DMS114 treated with DMSO at 0.1 percent for 48 hours (cell line): ENCODE measurements at regions not wholly inside any gene's neighbourhood (a gene's known extent, or its start where the extent isn't known, plus 50 kb on each side); places are given as distances from the start of the nearest gene placed in this dataset.
"Not testable (repeated sequence)": the region's sequence is repeated elsewhere in the genome, so short reads cannot be mapped to it uniquely, and the experiment has no call there.

Experiments used
- DNase-seq: peaks from one replicate; lab custom pipeline; 2025; ENCODE audit not compliant: unreplicated experiment; lab: John Stamatoyannopoulos, UW

DNA sequence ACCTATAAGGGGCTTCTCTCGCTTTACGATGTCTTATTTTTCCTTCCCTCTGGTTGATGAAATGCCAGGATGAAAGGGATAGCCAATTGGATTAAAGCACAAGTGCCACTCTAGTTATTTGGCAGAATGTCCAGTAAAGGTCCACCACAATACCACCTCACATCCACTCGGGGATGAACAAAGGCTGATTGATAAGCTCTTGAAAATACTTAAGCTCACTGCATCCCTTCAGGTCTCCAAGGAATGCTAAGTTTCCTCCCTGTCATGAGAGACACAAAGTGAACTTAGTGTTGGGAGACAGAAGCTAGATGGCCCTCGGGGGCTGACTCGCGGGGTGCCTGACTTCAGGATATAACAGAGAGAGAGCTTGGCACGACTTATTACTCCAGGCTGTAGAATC lies 185.9 kb upstream of the ZNF644 start:
- DNase-seq = not testable (repeated sequence)

DNA sequence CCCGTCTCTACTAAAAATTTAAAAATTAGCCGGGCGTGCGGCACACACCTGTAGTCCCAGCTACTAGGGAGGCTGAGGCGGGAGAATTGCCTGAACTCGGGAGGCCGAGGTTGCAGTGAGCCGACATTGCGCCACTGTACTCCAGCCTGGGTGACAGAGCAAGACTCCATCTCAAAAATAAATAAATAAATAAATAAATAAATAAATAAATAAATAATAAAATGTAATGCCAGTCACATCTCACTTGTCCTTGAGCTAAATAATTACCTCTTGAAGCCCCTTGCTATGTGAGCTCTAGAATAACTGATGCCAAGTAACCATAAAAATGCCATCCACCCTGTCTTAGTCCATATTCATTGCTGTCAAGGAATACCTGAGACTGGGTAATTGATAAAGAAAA lies 182.3 kb upstream of the ZNF644 start:
- DNase-seq = not testable (repeated sequence)

DNA sequence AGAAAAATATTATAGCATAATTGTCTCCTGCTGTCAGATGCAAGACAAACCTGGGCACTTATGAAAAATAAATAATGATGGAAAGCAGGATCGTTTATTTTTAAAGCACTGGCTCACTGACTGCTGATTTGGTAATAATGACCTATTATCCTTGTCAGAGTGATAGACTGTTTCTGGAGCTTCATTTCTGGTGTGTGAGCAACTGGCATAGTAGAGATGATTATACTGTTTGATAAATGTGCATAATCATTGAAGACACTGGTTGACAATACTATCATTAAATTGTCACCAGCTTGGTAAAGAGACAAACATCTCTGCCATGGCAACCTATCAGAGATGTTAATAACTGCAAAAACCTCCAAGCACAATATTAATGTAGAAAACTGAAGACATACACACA lies 179.9 kb upstream of the ZNF644 start:
- no peak for DNase-seq

DNA sequence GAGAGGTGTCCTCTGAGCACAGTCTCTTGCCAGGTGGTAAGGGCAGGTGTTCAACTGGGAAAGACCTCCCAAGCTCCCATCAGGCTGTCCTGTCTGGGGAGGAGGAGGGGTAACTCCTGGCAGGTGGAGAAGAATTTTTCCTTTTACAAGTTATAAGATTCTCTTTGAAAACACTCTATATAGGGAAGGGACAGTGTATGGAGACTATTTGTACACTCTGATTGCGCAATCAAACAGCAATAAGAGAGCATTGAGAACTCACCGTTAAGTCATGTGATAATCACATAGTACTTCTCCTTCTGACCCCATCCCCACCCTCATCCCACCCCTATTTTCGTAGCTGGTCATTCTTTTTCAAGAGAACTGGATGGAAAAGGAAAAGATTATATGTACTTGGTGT lies 179.3 kb upstream of the ZNF644 start:
- no peak for DNase-seq

DNA sequence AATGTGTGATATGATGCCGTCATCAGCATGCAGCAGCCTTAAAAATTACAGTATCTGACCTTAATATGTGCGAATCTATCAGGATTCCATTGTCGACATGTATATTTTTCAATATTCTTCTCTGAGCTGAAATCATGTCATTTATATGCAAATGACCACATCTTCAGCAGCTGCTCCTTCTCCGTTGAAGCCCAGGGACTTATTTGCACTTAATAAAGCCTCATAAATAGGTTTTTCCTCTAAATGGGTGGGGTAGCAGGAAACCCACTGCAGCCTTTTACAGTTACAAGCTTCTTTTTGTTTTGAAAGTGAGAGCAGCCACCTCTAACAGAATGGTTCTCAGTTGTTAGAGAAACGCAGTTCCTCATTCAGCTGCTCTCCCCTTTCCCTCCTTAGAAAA lies 178.8 kb upstream of the ZNF644 start:
- DNase-seq = no peak

DNA sequence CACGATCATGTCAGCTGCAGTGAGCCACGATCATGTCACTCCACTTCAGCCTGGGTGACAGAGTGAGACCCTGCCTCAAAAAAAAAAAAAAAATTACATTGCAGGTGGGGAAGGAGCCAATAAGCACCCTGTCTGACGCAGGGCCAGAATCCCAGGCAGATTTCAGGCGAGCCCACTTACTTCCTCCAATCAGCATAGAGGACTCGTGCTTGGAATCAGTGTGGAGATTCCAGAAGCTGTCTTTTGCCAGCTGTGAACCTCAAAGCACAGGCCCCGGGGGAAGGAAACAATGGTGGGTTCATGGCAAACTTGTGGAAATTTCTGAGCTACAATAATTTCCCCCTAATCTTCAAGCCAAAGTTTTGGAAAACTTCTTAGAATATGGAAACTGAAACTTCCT lies 178.2 kb upstream of the ZNF644 start:
- DNase-seq = no peak

DNA sequence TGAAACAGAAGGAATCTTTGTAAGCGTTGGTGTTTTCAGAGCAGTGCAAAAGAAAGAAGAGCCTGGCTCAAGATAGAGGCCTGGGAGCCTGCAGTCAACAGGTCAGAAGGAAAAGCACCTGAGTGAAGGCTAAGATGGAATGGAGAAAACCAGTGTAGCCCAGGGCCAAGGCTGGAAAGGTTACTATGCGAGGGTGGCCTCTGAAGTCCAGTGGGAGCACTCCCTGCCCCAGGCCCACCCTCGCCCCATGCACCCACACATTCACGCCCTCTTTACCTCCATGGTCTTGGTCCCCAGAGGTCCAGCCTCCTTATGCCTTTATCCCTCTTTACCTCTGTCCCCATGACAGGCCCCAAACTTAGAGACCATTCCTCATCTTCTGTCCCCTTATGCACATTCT lies 169.2 kb upstream of the ZNF644 start:
- no peak for DNase-seq

DNA sequence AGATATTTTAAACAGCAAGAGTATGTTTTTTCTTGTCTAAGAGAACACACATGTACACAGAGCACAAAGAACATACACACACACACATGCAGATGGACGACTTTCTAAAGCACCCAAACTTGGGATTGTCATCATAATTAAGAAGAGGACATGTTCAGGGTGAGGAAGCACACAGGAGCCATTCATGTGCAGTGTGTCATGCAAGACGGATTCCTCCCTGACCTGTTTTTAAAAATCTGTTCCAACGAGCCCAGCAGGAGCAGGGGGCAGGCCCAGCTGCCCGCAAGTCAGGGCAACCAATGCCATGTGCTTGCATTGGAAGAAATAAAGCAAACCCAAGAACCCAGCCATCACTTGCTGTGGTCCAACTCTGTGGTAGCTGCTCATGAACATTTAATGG lies 167.3 kb upstream of the ZNF644 start:
- no peak for DNase-seq

DNA sequence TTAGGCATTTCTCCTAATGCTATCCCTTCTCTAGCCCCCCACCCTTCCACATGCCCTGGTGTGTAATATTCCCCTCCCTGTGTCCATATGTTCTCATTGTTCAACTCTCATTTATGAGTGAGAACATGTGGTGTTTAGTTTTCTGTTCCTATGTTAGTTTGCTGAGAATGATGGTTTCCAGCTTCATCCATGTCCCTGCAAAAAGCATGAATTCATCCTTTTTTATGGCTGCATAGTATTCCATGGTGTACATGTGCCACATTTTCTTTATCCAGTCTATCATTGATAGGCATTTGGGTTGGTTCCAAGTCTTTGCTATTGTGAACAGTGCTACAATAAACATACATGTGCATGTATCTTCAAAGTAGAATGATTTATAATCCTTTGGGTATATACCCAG lies 161.0 kb upstream of the ZNF644 start:
- not testable (repeated sequence) for DNase-seq

DNA sequence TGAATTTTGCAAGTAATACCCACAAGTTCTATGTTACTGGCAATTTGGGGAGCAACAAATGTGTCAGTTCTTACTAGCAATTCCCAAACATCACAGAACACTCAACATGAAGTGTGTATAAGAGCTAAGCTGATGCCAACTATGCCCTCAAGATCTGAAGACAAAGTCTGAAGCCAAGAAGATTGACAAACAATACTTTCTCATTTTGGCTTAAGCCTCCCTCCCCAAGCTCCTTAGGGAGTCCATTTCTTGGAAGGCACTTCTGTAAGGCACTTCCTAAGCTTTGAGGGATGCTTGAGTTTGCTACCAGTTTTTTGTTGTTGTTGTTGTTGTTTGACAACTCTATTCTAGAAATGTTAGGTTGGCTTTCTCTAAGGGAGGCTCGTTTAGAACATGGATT lies 154.4 kb upstream of the ZNF644 start:
- no peak for DNase-seq

DNA sequence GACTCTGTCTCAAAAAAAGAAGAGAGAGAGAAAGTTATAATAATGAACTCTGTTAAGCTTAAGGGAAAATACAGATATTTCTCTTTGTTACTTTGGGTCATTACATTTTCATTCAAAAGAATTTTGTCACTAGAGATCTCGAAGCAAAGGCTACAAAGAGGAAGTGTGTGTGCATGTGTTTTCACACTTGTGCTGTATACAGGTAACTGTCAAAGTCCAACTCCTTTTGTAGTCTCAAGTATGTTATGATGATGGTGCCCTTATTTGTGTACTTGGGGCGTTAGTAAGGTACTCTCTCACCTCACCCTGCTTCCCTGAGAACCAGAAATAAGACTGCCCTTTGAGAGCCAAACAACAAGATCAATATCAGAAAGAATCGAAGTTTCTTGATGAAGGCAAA lies 152.9 kb upstream of the ZNF644 start:
- DNase-seq = no peak

DNA sequence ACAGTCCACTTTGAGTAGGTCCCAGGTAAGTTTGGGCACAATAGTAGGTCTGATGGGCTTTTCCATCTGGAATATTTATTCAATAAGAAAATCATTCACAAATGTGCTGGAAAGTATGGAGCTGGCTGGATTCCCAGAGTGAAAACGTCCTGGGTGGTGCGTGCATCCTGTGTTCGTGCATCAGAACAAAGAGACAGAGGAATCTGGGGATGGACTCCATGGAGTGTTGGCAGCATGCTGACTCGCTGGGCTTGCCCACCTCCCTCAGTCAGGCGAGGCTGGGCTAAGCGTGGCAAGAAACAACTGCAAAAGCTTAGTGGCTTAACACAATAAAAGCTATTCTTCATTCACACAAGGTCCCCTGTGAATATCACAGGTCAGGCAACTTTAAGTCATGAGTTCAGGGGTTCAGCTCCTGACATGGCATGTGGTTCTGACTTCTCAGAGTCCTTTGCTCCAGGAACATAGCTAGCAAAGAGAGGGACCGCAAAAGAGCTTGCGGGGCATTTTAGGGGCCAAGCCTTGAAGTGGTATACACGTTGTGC lies 151.6 kb upstream of the ZNF644 start:
- DNase-seq = no peak

DNA sequence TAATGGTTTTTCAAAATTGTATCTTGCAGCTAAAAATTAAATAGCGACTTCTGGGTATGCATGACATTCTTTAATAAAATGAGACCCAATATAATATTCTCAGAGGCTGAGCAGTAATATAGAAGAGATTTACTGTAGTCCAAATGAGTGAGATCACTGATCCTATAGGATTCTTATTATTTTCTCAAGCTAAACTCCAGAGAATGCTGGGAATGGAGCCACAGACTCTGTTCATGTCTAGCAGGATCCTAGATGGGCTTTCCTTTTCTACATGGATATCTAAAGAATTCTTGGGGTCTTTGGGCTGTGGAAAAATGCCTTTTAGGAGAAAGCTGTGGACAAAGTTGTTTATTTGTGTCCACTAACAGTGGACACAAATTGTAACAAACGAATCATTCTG lies 150.7 kb upstream of the ZNF644 start:
- no peak for DNase-seq

DNA sequence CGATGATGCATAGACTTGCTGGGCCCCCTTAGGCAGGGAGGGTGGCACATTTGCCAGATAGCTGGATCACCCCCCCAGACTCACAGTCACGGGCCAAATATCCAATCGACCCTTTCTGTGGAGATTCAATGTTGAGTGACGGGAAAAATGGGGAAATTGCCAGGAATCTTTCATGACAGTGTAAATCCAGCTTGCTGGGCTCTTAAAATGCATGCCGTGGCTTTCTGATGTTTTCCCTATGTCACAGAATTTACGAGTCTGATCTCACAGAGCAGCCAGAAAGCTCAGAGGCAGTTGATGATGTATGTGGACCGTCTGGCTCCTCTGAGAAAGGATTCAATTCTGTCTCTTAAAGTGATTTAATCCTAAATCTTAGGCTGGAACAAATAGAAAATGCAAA lies 150.1 kb upstream of the ZNF644 start:
- DNase-seq = no peak

DNA sequence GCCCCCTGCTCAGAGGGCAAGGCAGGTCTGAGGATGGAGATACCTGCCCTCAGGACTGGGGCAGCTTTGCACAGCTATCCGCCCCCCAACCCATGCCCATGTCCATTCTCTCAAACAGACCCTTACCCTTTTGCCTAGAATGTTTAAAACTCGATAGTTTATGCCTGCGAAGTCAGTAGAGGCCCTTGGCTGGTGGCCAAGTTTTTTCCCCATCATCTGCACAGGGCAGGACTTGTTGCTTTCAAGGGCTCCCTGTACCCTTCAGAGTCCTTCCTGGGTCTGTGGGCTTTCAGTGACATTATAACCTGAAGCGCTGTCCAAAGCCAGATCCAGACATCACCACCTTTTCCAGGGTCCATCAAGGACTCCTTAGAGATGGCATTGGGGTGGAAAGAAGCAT lies 148.7 kb upstream of the ZNF644 start:
- no peak for DNase-seq

DNA sequence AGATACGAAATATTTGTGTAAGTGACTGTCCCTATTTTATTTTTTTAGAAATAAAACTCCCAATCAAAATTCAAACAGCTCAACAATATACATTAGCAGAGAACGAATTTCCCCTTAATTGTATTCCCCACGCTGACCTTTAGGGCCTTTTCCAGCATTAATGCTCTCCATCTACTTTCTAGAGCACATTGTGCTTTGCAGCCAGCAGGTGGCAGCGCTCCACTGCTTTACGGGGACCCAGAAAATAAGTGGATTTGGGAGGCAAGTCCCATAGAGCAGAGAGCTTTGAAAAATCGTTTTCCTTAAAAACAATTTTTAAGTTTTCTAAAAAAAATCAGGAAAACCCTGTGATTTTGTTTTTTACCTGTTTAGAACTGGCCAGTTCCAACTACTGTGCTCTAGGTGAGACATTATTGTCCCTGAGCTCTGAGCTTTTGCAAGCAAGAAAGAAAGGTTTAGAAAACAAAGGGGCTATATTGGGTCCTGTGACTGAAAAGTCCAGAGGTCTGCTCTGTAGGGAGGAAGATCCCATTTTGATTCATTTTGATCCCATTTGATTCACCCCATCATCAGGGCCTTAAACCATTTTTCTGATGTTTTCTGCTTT lies 144.4 kb upstream of the ZNF644 start:
- DNase-seq = peak; percentile 70

DNA sequence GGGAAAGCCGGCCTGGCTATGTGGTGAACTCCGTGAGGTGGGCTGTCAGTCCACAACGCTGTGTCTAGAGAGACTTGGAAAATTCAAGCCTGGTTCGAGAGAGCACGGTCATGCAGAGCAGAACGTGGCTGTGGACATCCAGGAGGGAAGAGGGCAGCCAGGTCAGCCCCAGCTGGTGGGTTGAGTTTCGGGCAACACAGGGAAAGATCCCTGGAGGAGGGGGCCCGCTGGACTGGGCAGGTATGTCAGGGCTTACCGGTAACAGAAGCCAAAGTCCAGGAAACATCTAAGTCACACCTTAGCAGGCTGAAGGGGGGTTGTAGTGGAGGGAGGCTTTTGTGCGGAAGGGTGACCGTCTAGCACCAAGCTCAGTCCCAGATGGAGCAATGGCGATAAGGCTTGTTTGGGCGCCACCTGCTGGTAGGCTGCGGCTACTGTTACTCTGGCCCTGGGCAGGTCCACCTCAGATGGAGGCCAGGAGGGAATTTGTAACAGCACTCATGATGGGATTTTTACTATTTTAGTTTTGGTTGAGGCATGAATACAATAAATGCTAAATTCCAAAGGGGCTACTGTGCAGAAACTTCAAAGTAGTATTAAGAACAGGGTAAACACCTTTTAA lies 143.3 kb upstream of the ZNF644 start:
- DNase-seq = peak; percentile 62

DNA sequence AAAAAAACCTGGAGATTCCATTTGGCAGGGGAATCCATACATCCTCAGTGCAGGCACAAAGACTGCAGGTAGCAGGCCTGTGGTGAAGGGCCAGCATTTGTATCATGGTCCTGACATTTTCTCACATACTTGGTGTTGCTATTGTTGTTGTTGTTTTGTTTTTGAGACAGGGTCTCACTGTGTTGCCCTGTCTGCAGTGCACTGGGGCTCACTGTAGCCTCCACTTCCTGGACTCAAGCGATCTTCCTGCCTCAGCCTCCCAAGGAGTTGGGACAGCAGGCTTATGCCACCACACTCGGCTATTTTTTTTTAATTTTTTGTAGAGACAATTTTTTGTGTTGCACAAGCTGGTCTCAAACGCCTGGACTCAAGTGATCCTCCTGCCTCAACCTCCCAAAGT lies 140.8 kb upstream of the ZNF644 start:
- no peak for DNase-seq

DNA sequence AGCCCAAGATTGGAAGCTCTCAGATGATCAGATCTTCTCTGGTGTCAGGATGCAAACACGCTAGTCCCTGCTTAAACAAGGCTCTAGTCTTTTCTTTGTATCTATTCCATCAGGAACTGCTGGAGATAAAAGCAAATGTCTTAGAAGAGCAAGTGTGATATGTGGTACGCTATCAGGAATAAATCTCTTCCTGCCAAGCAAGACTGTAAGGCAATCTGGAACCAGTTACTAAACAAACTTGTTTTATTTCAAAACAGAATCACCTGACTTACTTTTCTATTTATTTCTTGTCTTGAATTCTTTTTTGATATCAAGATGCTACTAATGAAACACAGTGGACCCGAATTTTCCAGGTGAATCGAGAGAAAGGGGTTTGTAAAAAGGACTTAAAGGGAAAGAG lies 139.9 kb upstream of the ZNF644 start:
- DNase-seq = no peak

DNA sequence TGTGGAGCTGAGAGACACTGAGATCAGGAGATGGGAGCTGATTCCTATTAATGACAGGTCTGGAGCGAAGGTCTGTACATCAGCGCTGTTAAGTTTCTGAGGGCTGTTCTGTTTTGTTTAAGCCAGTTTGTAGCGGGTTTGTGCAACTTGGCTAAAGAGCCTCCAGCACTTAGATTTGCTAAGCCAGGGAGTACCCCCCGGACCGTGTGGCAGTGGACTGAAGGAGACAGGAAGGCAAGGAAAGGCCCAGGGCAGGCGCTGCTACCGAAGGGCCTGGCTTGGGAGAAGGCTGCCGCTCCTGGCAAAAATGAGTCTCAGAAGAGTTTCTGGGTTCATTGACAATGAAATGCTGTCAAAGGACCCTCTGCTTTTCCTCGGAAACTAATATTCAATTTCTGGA lies 139.3 kb upstream of the ZNF644 start:
- no peak for DNase-seq

DNA sequence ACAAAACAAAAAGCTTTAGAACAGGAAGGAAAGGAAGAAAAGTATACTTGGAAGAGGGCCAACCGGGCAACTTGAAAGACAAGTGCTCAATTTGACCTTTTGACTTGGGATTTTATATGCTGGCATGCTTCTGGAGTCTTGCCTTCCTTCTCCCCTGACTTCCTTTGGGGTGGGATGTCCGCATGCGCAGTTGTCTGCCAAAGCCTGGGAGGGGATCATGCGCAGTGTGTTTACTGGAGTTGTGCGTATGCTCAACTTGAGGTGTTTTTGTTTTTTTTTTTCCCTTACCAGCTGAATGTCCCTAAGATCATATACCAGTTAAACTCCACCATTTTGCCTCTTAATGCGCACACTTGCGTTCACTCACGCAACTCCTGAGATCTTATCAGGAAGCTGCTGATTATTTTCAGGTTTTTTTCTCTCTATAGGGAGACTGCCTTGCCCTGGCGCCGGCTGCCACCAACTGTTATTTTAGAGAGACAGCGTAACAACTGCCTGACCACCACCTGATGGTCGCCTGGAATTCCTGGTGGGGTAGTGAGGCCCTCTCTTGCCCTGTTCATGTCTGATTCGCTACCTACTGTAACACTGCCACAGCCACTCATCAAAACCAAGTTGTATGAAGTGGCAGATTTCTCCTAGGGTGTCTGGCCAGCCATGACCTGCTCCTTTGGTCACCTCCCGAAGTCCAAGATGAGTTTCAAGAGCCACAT lies 138.7 kb upstream of the ZNF644 start:
- no peak for DNase-seq

DNA sequence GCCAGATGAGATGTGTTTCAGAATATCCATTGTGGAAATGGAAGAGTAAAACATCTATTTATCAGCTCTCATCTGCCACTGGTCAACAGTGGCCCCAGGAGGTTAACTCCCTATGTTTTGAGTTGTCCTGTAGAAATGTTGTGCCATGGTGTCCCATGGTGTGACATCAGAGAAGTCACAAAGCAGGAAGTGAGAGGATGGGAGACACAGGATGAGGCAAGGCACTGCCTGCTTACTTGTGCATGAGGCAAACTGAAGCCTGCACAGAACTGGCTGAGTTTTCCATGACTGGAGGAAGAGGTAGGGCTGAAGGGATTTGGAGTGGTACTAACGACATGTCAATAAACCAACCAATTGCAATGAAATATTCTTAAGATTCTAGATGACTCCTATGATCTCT lies 131.5 kb upstream of the ZNF644 start:
- no peak for DNase-seq
